Stimulated activated CD4-positive, alpha-beta T cell treated with anti-CD3 and anti-CD28 coated beads, Interleukin-12 subunit alpha, Interleukin-12 subunit beta, amount 100 ng/mL, for 48 hours (primary cell): ENCODE measurements at regions not wholly inside any gene's neighbourhood (a gene's known extent, or its start where the extent isn't known, plus 50 kb on each side); places are given as distances from the start of the nearest gene placed in this dataset.
"Not testable (repeated sequence)": the region's sequence is repeated elsewhere in the genome, so short reads cannot be mapped to it uniquely, and the experiment has no call there.

Source experiments
- DNase-seq, 3 donors: peaks; one replicate each; pipeline ENCODE4 v3.0.0-alpha.2; 2020; ENCODE audit warnings: low read depth in 2 of 3, low spot score in 1 of 3

DNA sequence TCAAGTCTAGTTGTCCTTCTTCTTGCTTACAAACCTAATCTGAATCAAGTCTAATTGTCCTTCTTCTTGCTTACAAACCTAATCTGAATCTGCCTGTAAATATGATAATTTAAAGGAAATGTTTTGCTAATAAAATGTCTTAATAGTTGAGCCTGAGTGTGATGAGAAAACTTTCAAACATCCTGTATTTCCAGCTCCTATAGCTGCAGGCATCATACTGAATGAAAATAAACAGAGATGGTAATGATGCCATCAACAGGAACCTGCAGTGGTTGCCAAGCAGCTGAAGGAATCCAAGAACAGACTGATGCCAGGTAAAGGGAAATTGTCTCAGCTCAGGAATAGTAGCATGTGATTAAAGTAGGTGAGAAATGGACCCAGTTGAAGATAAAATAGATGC is 156.1 kb upstream of the IRS4 start:
- DNase-seq = no peak

DNA sequence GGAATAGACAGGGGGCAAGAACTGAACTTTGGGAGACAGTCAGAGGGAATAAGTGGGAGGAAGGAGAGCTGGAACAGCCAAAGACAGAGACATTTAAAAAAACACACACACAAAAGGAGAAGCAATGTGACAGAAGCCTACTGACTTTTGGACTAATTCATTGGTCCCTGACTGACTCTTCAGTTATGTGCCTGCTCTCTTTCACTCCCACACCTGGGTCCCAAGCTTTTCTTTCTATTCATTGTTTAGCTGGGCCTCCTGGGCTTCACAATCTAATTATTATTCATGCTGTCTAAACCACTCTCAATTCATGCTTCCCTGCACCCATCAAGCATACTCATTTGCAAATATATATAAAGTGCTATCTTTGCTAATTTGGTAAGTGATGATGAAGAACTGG is 139.2 kb upstream of the IRS4 start:
- no peak for DNase-seq

DNA sequence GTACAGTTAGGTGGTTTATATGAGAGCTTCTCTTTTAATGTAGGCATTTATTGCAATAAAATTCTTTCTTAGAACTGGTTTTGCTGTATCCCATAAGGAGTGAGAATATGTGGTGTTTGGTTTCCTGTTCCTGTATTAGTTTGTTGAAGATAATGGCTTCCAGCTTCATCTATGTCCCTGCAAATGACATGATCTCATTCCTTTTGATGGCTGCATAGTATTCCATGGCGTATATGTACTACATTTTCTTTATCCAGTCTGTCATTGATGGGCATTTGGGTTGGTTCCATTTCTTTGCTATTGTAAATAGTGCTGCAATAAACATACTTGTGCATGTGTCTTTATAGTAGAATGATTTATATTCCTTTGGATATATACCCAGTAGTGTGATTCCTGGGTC is 106.7 kb upstream of the IRS4 start:
- not testable (repeated sequence) for DNase-seq

GRCh38 chrX:108833993-108834392 is 97.6 kb upstream of the IRS4 start:
- DNase-seq = no peak

- DNase-seq = no peak
Measured at GRCh38 chrX:108811891-108812290, 75.5 kb upstream of the IRS4 start.

- DNase-seq = no peak
Measured at GRCh38 chrX:108795240-108795639, 58.9 kb upstream of the IRS4 start.
